ENCODE measurements at regions not wholly inside any gene's neighbourhood (a gene's known extent, or its start where the extent isn't known, plus 50 kb on each side); places are given as distances from the start of the nearest gene placed in this dataset.

DNA sequence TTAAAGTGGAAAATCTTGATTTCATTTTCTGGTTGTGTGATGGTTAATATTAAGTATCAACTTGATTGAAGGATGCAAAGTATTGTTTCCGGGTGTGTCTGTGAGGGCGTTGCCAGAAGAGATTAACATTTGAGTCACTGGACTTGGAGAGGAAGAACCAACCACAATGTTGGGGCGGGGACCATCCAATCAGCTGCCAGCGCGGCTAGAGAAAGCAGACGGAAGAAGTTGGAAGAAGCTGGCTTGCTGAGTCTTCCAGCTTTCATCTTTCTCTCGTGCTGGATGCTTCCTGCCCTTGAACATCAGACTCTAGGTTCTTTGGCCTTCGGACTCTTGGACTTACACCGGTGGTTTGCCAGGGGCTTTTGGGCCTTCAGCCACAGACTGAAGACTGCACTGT, 832.6 kb upstream of the TMPRSS15 start:
- FAIRE-seq (no peak), DNase-seq (ENCODE audit: insufficient read length, low spot score) (no peak)
- no peak for TF ChIP-seq POLR2A (IDR thresholded peaks at IDR 0.05; ENCODE audit: low read depth, low read length)

DNA sequence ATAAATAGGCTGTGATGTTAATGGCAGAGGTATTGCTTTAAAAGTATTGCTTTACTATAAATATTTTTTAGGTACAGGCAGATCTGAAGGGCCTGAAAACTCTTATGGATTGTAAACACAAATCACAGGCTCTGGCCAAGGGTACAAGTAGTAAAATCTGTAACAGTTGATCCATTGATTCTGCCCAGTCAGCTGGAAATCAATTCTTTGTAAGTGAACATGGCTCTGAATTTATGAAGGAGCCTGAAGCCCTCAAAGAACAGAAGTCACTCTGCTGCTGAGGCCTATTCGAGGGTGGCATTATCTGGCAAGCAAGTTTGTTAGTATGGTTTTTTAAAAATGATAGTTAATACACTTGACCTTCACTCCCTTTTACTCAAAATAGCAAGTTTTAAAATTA, 834.0 kb upstream of the TMPRSS15 start:
- DNase-seq (ENCODE audit: insufficient read length, low spot score), result no peak
- no peak for TF ChIP-seq POLR2A (IDR thresholded peaks at IDR 0.05; ENCODE audit: low read depth, low read length)
- FAIRE-seq, result no peak

GRCh38 chr21:19239696-19240095, 836.1 kb upstream of the TMPRSS15 start:
- no peak for TF ChIP-seq POLR2A (IDR thresholded peaks at IDR 0.05; ENCODE audit: low read depth, low read length)
- no peak for FAIRE-seq
- DNase-seq (ENCODE audit: insufficient read length, low spot score), result no peak

DNA sequence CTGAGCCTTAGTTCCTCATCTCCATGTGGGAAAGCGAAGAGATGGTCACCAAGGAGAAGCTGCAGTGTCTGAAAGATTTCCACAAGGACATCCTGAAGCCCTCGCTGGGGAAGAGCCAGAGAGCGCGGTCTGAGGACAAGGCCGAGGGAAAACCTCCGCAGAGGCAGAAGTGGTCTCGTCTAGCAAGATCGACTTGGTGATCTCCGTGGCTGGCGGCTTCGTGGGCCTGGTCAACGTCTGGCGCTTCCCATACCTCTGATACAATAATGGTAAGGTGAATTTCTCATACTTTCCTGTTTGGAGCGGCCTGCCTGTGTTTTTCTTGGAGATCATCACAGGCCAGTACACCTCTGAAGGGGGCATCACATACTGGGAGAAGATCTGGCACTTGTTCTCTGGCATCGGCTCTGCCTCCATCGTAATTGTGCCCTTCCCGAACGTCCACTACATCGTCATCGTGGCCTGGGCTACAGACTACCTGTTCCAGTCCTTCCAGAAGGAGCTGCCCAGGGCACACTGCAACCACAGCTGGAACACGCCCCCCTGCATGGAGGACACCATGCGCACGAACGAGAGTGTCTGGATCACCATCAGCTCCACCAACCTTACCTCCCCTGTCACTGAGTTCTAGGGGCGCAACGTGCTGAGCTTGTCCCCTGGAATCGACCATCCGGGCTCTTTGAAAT, 841.1 kb upstream of the TMPRSS15 start:
- DNase-seq (ENCODE audit: insufficient read length, low spot score) (no peak), FAIRE-seq (no peak)
- TF ChIP-seq POLR2A (IDR thresholded peaks at IDR 0.05; ENCODE audit: low read depth, low read length), result no peak

DNA sequence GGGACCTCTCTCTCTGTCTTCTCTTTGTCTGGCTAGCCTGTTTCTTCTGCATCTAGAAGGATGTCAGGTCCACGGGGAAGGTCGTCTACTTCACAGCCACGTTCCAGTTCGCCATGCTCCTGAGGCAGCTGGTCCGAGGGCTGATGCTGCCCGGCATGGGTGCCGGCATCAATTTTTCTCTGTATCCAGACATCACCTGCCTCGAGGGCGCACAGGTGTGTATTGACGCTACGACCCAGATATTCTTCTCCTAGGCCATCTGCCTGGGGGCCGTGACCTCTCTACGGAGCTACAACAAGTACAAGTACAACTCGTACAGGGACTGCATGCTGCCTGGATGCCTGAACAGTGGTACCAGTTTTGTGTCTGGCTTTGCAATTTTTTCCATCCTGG, 841.6 kb upstream of the TMPRSS15 start:
- no peak for TF ChIP-seq POLR2A (IDR thresholded peaks at IDR 0.05; ENCODE audit: low read depth, low read length)
- DNase-seq (ENCODE audit: insufficient read length, low spot score) (no peak), FAIRE-seq (no peak)

DNA sequence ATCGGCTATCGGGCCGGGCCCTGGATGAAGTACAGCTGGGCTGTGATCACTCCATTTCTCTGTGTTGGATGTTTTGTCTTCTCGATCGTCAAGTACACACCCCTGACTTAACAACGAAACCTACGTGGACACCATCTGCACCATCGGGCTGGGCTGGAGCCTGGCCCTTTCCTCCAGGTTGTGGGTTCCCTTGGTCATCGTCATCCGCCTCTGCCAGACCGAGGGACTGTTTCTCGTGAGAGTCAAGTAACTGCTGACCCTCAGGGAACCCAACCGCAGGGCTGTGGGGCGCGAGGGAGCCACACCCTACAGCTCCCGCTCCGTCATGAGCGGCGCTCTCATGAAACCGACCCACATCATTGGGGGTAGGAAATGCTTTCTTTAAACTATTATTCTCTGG, 842.4 kb upstream of the TMPRSS15 start:
- no peak for FAIRE-seq
- DNase-seq (ENCODE audit: insufficient read length, low spot score), result no peak
- no peak for TF ChIP-seq POLR2A (IDR thresholded peaks at IDR 0.05; ENCODE audit: low read depth, low read length)

- FAIRE-seq (no peak), DNase-seq (ENCODE audit: insufficient read length, low spot score) (no peak)
- no peak for TF ChIP-seq POLR2A (IDR thresholded peaks at IDR 0.05; ENCODE audit: low read depth, low read length)
Measured at GRCh38 chr21:19256934-19257660, 853.5 kb upstream of the TMPRSS15 start.

DNA sequence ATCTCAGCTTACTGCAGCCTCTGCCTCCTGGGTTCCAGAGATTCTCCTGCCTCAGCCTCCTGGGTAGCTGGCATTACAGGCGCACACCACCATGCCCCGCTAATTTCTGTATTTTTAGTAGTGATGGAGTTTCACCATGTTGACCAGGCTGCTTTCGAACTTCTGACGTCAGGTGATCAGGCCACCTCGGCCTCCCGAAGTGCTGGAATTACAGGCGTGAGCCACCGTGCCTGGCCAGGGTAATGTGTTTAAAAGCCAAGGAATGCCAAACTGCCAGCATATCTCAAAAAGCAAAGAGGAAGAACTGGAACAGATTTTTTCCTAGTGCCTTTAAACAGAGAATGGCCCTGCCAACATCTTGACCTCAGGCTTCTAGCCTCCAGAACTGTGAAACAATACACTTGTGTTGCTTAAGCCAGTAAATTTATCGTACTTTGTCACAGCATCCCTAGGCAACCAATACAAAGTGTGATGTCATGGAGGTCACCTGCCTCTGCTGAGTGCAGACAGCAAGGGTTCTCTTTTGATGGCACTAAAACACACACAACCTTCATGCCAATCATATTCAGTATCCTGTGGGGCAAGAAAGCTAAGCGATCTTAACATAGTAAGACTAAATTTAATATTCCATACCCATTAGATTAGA, 858.3 kb upstream of the TMPRSS15 start:
- FAIRE-seq, result no peak
- DNase-seq (ENCODE audit: insufficient read length, low spot score), result no peak
- no peak for TF ChIP-seq POLR2A (IDR thresholded peaks at IDR 0.05; ENCODE audit: low read depth, low read length)

- FAIRE-seq, result no peak
- DNase-seq (ENCODE audit: insufficient read length, low spot score), result no peak
- TF ChIP-seq POLR2A (IDR thresholded peaks at IDR 0.05; ENCODE audit: low read depth, low read length), result no peak
Measured at GRCh38 chr21:19266636-19267035, 863.1 kb upstream of the TMPRSS15 start.

DNA sequence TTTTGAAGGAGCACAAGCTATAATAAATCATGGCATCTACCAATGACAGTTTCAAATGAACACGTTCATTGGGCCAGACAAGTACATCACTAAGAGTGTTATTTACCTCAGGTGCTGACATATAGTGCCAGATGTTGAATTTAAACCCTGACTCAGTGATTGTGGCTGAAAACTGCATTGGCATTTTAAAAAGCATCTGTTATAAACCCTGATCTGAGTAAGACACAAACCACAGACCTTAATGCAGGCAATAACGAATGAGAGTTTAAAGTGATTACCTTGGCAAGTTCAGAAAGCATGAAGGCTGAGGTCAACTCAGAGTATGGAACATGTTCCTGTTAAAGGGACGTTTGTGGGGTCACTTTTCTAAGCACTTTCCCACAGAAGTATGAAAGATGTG, 865.1 kb upstream of the TMPRSS15 start:
- no peak for FAIRE-seq
- no peak for TF ChIP-seq POLR2A (IDR thresholded peaks at IDR 0.05; ENCODE audit: low read depth, low read length)

DNA sequence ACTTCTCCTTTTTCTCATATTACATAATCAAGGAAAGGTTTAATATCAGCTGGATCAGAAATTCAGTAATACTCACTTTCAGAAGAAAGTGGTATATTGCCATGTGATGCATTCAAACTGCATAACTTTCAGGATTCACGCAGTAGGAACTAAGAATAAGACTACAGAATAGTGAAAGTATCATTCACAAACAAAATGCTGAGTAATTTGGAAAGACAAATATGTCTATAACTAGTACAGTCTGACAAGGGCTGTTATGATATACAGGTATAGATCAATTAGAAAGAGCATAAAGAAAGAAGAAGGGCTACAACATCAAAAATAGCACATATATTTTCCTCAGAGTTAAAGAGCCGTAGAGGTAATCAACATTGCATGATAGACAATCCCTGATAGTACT, 871.5 kb upstream of the TMPRSS15 start:
- no peak for TF ChIP-seq POLR2A (IDR thresholded peaks at IDR 0.05; ENCODE audit: low read depth, low read length)
- DNase-seq (ENCODE audit: insufficient read length, low spot score), result no peak
- no peak for FAIRE-seq

More for the DNA sequence above, 865.1 kb upstream of the TMPRSS15 start:
- no peak for DNase-seq (ENCODE audit: insufficient read length, low spot score)

GRCh38 chr21:19276665-19277064, 873.1 kb upstream of the TMPRSS15 start:
- no peak for FAIRE-seq
- DNase-seq (ENCODE audit: insufficient read length, low spot score), result no peak
- no peak for TF ChIP-seq POLR2A (IDR thresholded peaks at IDR 0.05; ENCODE audit: low read depth, low read length)

GRCh38 chr21:19286876-19287275, 883.3 kb upstream of the TMPRSS15 start:
- no peak for TF ChIP-seq POLR2A (IDR thresholded peaks at IDR 0.05; ENCODE audit: low read depth, low read length)
- DNase-seq (ENCODE audit: insufficient read length, low spot score), result no peak
- FAIRE-seq, result no peak

DNA sequence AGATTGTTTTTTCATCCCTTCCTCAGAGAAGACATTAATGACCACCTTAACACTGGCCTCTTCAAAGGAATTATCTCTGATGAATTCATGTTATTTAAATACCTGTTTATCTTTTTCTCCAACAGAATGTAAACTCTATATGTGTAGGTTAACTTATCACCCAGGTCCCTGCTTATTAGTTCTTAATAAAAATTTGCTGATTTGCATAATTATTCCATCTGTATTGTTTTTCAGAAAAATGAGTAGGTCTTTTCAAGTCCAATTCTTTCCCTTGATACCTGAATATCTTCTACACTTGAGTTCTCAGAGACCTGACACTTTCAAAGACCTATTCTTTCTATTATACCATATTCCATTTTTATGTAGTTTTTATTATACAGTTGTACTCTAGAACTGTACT, 886.7 kb upstream of the TMPRSS15 start:
- no peak for FAIRE-seq
- TF ChIP-seq POLR2A (IDR thresholded peaks at IDR 0.05; ENCODE audit: low read depth, low read length), result no peak

GRCh38 chr21:19320291-19320690, 916.7 kb upstream of the TMPRSS15 start:
- FAIRE-seq (no peak), DNase-seq (ENCODE audit: insufficient read length, low spot score) (no peak)
- TF ChIP-seq POLR2A (IDR thresholded peaks at IDR 0.05; ENCODE audit: low read depth, low read length), result no peak

More for the DNA sequence above, 886.7 kb upstream of the TMPRSS15 start:
- DNase-seq (ENCODE audit: insufficient read length, low spot score), result no peak

Measured in H54 (cell line).